Pons (tissue), 1 donor: ENCODE measurements at regions not wholly inside any gene's neighbourhood (a gene's known extent, or its start where the extent isn't known, plus 50 kb on each side); places are given as distances from the start of the nearest gene placed in this dataset.

Source experiments
- DNase-seq: peaks from one replicate; pipeline ENCODE4 v3.0.0-alpha.2; 2016; ENCODE audit warnings: low spot score

DNA sequence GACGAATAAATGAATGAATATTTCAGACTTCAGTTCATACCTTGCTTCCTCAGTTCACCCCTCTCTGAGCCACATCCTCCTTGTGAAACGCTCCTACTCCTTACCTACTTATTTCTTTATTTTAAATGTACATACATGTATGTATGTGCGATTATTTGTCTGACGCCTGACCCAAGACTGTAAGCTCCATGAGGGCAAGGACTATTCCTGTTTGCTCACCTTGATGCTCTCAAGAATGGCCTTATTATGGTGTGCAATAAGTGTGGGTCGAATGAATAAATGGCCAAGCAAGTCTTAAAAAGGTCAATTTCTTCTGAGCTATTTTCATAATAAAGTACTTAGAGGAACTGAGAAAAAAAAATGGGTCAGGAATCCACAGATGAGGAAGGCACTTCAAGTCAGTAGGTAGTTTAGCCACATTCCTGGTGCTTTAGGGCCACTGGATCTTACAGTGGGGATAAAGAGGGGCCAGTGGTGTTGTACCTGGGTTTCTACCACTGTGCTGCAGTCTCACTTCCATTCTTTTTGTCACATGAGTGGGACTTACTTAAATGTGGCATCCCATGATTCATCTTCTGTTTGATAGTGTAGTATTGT, 74.7 kb downstream of the SDC1 start:
- no peak for DNase-seq

GRCh38 chr2:20149703-20150030, 75.3 kb downstream of the SDC1 start:
- DNase-seq, result no peak

- DNase-seq, result peak; percentile 2
Observed at GRCh38 chr2:20148923-20149702, 75.8 kb downstream of the SDC1 start.

- no peak for DNase-seq
Observed at GRCh38 chr2:20148426-20148922, 76.5 kb downstream of the SDC1 start.

- no peak for DNase-seq
Observed at GRCh38 chr2:20147351-20147750, 77.6 kb downstream of the SDC1 start.

GRCh38 chr2:20146401-20146800, 78.5 kb downstream of the SDC1 start:
- no peak for DNase-seq

- no peak for DNase-seq
Observed at GRCh38 chr2:20145497-20146193, 79.3 kb downstream of the SDC1 start.

DNA sequence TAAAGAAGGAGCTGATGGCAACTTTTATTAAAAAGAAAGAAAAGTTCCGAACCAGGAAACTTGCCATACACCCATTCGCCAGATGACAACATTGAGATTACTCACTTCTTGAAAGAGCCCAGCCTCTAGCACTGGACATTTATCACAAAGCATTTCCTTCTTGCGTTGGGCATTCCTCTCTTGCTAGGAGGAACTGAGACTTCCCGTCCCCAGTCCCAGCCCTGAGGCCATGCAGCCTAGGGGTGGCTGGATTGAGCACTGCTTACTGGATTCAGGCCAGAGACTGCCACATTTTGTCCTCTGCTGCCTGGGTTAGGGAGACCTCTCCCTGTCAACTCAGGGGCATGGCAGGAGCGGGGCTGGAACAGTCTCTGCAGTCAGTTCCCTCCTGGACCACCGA, 80.1 kb downstream of the SDC1 start:
- DNase-seq, result peak; percentile 4

GRCh38 chr2:20144196-20144595, 80.7 kb downstream of the SDC1 start:
- DNase-seq, result no peak

DNA sequence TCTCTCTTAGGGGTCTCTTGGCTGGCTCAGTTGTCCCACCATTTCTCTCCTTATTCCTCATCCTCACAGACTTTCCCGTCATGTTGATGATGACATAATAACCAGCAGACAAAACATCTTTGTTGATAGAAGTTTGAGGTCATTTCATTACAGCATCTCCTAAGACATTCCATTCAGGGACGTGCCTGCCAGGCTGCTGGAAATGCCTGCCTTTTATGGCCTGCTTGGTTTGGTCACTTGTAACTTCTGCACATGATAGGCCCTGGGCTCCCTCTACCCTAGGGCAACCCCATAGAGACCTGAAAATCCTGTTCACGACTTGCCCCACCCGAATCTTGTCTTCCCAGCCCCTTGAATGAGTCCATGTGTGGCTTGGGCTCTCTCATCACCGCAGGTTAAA, 81.7 kb downstream of the SDC1 start:
- no peak for DNase-seq

- DNase-seq, result no peak
Observed at GRCh38 chr2:20141806-20142205, 83.1 kb downstream of the SDC1 start.

DNA sequence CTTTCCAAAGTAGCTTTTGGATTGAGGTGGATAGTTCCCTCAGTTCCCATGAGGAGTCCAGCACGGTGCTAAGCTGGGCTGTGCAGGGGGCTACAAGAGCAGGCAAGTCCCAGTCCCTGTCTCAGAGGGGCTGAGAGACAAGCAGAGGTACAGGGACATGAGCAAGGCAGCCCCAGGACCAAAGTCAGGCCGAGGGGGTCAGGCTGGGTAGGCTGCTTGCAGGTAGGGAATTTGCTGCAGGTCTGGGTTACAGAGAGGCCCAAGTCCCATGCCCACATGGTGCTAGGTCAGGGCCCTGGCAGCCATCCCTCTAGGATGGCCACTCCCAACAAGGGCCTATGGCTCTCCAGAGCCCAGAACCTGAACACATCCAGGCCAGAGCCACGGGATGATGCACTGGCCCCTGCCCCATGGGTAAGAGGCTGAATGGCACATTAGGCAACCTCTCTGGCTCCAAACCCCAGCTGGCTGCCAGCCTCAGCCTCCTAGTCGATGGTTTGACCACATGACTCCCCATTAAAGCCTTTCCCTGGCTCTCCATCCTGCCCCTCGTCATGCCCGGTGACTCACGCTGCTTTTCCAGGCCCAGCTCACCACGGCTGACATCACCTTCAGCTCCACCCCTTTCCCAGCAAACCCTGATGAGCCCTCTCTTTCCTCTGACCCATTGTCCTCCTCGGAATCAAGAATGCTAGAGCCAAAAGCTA, 83.7 kb downstream of the SDC1 start:
- no peak for DNase-seq

- no peak for DNase-seq
Observed at GRCh38 chr2:20140321-20141055, 84.4 kb downstream of the SDC1 start.

GRCh38 chr2:20139407-20140172, 85.3 kb downstream of the SDC1 start:
- no peak for DNase-seq

- no peak for DNase-seq
Observed at GRCh38 chr2:20138696-20139095, 86.2 kb downstream of the SDC1 start.

DNA sequence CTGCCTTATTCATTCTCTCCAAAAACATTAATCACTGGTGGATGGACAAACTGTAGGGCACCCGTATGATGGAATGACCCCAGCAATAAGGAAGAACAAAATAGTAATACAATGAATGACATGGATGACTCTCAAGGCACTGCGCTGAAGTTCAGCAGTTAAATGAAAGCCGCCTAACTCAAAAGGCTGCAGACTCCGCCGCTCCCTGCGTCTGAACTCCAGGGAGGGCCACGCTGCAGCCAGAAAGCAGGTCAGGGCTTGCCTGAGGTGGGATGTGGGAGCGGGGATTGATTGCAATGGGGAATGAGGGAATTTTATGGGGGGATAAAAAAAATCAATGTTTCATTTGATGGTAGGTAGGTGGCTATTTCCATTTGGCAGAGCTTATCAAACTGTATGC, 86.5 kb upstream of the LAPTM4A start:
- DNase-seq, result no peak

DNA sequence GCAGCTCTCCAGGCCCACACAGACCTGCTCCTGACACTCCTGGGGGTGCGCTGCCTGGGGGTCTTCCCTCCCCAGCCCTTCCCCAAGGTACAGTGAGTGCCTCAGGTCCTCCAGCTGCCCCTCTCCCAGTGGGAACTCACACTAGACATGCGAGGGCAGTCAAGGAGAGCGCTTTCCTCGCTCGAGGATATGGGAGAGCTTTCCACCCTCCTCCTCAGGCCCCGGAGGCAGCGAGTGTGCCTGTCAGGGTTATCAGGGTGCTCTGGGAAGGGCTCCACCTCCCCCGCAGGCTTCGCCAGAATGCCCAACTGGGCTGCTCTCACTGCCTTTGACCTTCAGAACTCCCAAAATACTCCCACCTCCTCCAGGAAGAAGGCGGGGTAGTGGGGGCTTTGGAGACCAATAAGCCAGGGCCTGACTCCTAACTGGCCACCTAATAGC, 85.7 kb upstream of the LAPTM4A start:
- no peak for DNase-seq

DNA sequence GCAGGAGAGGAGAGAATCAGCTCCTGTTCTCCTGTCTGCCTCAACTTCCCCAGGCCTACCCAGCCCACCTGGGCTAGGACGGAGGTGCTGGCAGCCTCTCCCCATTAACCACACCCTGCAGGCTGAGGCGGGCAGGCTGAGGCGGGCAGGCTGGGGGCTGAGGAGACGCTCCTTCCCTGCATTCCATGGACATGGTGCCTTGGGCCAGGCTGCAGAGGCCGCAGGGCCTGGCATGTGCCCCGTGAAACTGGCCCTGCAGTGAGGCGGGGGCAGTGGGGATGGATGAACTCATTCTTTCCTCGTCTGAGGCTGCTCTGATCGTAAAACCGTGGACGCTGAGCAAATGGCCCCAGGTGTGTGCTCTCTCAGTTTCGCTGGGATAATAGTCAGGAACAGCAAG, 84.7 kb upstream of the LAPTM4A start:
- DNase-seq, result no peak

GRCh38 chr2:20135631-20136050, 84.2 kb upstream of the LAPTM4A start:
- DNase-seq, result peak; percentile 25

DNA sequence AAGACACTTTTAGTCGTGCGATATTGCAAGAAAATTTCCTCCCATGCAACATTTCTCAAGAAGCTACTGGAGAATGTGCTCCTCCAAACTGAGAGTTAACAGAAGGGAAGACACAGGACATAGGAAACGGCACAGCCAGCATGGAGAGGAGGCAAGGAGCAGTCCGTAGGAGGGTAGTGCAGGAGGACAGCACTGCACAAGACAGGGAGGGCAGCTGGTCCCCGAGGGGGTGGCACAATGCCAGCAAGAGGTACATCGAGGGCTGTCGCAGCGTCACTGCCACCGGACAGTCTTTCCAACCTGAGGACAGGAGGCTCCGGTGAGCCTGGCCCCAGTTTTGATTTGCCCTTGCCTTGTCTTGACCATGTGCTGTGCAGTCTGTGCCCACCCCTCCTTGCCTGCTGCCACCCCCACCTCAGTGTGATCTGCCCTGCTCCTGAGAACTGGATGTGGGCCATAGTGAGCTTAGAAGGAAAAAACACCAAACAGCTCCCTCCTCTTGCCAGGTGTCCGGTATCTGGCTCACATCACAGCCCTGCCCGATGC, 81.6 kb upstream of the LAPTM4A start:
- no peak for DNase-seq
